NAMALWA (cell line): ENCODE measurements at regions not wholly inside any gene's neighbourhood (a gene's known extent, or its start where the extent isn't known, plus 50 kb on each side); places are given as distances from the start of the nearest gene placed in this dataset.

ENCODE experiments used
- DNase-seq: peaks from one replicate; pipeline ENCODE4 v3.0.0-alpha.2; 2015; ENCODE audit warnings: low spot score

DNA sequence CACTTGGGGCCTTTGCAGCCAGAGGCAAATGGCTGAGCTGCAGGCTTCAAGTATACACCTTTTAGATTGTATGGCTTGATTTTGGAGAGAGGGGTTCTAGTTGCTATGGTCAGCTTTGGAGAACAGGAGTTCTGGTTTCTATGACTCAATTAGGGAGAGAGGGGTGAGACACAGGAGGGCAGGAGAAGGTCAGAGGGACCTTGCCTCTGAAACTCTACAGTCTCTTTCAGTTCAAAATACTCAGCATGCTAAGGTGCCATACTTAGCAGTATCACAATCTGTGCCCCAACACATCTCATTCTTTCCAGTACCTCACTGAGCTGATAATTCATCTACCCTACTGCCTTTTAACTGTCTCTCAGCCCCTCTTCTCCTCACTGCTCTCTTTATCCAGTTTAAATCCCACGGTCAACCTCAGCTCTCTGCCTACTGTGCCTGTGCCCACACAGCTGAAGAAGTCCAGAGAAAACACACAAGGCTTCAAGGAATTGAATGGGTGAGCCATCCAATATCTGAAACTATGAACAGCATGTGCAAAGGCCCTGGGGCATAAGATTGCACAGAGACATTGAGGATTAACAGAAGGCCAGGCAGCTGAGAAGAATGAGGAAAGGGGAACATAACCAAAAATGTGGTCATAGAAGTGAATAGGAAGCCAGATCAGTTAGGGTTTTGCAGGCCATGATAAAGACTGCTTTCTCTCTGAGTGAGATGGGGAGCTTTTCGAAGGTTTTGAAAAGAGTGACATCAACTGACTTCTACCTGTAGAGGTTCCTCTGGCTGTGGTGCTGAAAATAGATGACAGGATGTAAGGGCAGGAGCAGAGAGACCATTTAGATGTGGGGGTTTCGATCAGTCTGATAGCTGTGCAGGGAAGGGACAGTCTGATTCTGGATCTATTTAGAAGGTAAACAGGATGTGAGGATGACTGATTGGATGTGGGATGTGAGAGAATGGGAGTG lies 54.5 kb upstream of the C3orf80 start:
- DNase-seq = no peak

- no peak for DNase-seq
Measured at GRCh38 chr3:160171813-160172212, 53.4 kb upstream of the C3orf80 start.

- DNase-seq = no peak
Measured at GRCh38 chr3:160174621-160175020, 50.6 kb upstream of the C3orf80 start.
